GM23338 (cell line): ENCODE measurements at regions not wholly inside any gene's neighbourhood (a gene's known extent, or its start where the extent isn't known, plus 50 kb on each side); places are given as distances from the start of the nearest gene placed in this dataset.

ENCODE experiments used
- ATAC-seq: fragments of 200-7000 bp; cut with Tn5 transposase; 3 replicates; pipeline ENCODE4 v1.9.1; 2020
- DNase-seq: peaks from one replicate; pipeline ENCODE4 v3.0.0-alpha.2; 2015; ENCODE audit warnings: low spot score
- H2AFZ ChIP-seq: fragments of 200-600 bp; sonication (generic); 2 replicates; pipeline ENCODE4 v1.8.0; 2016; ENCODE audit warnings: antibody characterized with exemption, mild to moderate bottlenecking, moderate library complexity
- H3F3A ChIP-seq: fragments of 200-600 bp; sonication (generic); replicated peaks from 2 replicates; pipeline ENCODE4 v1.8.0; 2017; ENCODE audit warnings: antibody characterized with exemption, mixed run types, low read depth
- H3K27ac ChIP-seq: fragments of 200-600 bp; sonication (generic); 2 replicates; pipeline ENCODE4 v1.6.1; 2016; ENCODE audit warnings: low read depth
- H3K27me3 ChIP-seq: fragments of 200-600 bp; sonication (generic); 2 replicates; pipeline ENCODE4 v1.8.0; 2016; ENCODE audit warnings: mild to moderate bottlenecking, mixed run types, moderate library complexity; ENCODE audit not compliant: insufficient read depth
- H3K36me3 ChIP-seq: fragments of 200-600 bp; sonication (generic); 2 replicates; pipeline ENCODE4 v1.8.0; 2016; ENCODE audit warnings: mild to moderate bottlenecking; ENCODE audit not compliant: insufficient read depth
- H3K4me1 ChIP-seq: fragments of 200-600 bp; sonication (generic); 2 replicates; pipeline ENCODE4 v1.8.0; 2016; ENCODE audit warnings: mild to moderate bottlenecking, moderate library complexity; ENCODE audit not compliant: insufficient read depth
- H3K4me2 ChIP-seq: fragments of 200-600 bp; sonication (generic); 2 replicates; pipeline ENCODE4 v1.7.1; 2017; ENCODE audit warnings: mixed run types
- H3K4me3 ChIP-seq: fragments of 200-600 bp; sonication (generic); 2 replicates; pipeline ENCODE4 v1.6.1; 2016; ENCODE audit warnings: mixed run types
- H3K79me2 ChIP-seq: fragments of 200-600 bp; sonication (generic); replicated peaks from 2 replicates; pipeline ENCODE4 v1.8.0; 2017; ENCODE audit warnings: mild to moderate bottlenecking; ENCODE audit not compliant: insufficient read depth
- H3K9me2 ChIP-seq: fragments of 200-600 bp; sonication (generic); 2 replicates; pipeline ENCODE4 v1.8.0; 2017; ENCODE audit not compliant: insufficient read depth
- H4K20me1 ChIP-seq: fragments of 200-600 bp; sonication (generic); replicated peaks from 2 replicates; pipeline ENCODE4 v1.8.0; 2017; ENCODE audit warnings: mild to moderate bottlenecking; ENCODE audit not compliant: insufficient read depth
- H3K27ac Mint-ChIP-seq: 2 replicates; pipeline ENCODE4 v1.8.0; 2020; ENCODE audit warnings: inconsistent platforms, mild to moderate bottlenecking, moderate library complexity, mixed read lengths
- H3K27me3 Mint-ChIP-seq: 3 replicates; pipeline ENCODE4 v1.8.0; 2022; ENCODE audit warnings: low read depth, mild to moderate bottlenecking, moderate library complexity, mixed read lengths, inconsistent platforms; ENCODE audit not compliant: insufficient read depth, poor library complexity
- H3K36me3 Mint-ChIP-seq: 3 replicates; pipeline ENCODE4 v1.8.0; 2021; ENCODE audit warnings: low read depth, mild to moderate bottlenecking, inconsistent platforms, moderate library complexity, mixed read lengths
- H3K4me1 Mint-ChIP-seq: 3 replicates; pipeline ENCODE4 v1.8.0; 2020; ENCODE audit warnings: mild to moderate bottlenecking, inconsistent platforms, mixed read lengths
- H3K4me3 Mint-ChIP-seq: 3 replicates; pipeline ENCODE4 v1.8.0; 2021; ENCODE audit warnings: moderate library complexity, mild to moderate bottlenecking, inconsistent platforms, mixed read lengths
- H3K9me3 Mint-ChIP-seq: 3 replicates; pipeline ENCODE4 v1.8.0; 2020; ENCODE audit warnings: moderate library complexity, mild to moderate bottlenecking, inconsistent platforms, mixed read lengths
- EZH2 ChIP-seq: fragments of 200-600 bp; sonication (generic); IDR thresholded peaks from one replicate; pipeline ENCODE4 v1.8.0; 2017; ENCODE audit warnings: antibody characterized with exemption, mild to moderate bottlenecking, low read depth; ENCODE audit not compliant: unreplicated experiment
- EZH2phosphoT487 ChIP-seq: fragments of 200-600 bp; sonication (generic); IDR thresholded peaks from one replicate; pipeline ENCODE4 v1.8.1; 2018; ENCODE audit warnings: antibody characterized with exemption; ENCODE audit not compliant: unreplicated experiment
- JUNB ChIP-seq: IDR thresholded peaks from one replicate; pipeline ENCODE4 v1.6.1; 2016; ENCODE audit warnings: antibody characterized with exemption; ENCODE audit not compliant: unreplicated experiment
- NANOG ChIP-seq: IDR thresholded peaks from 2 replicates; pipeline ENCODE4 v1.6.1; 2016; ENCODE audit warnings: antibody characterized with exemption, borderline replicate concordance
- POLR2AphosphoS5 ChIP-seq: IDR thresholded peaks from 2 replicates; pipeline ENCODE4 v1.6.1; 2016; ENCODE audit warnings: antibody characterized with exemption, low read depth
- STAT1 ChIP-seq: IDR thresholded peaks from one replicate; pipeline ENCODE4 v1.6.1; 2016; ENCODE audit warnings: antibody characterized with exemption; ENCODE audit not compliant: unreplicated experiment
- ZNF114 ChIP-seq: fragments of 250-450 bp; sonication (Bioruptor Pico); IDR thresholded peaks from 2 replicates; pipeline ENCODE4 v1.5.0; 2020; ENCODE audit warnings: mild to moderate bottlenecking, moderate library complexity
- ZNF331 ChIP-seq: fragments of 250-450 bp; sonication (Bioruptor Pico); IDR thresholded peaks from 2 replicates; pipeline ENCODE4 v1.5.0; 2020; ENCODE audit warnings: low read depth, mild to moderate bottlenecking, moderate library complexity
- ZNF462 ChIP-seq: fragments of 250-450 bp; sonication (Bioruptor Pico); IDR thresholded peaks from 2 replicates; pipeline ENCODE4 v1.5.0; 2020; ENCODE audit warnings: mild to moderate bottlenecking, moderate library complexity
- TF ChIP-seq, protein P1 (sequence below): IDR thresholded peaks from 2 replicates; pipeline ENCODE4 v1.6.1; 2016; ENCODE audit warnings: antibody characterized with exemption
- TF ChIP-seq, protein P2 (sequence below), 2 experiments: fragments of 200-600 bp in 1 of 2; sonication (generic) in 1 of 2; conservative IDR thresholded peaks; 2 replicates each; pipeline versions ENCODE4 v1.5.1 to v1.6.1; 2016 to 2017; ENCODE audit warnings: antibody characterized with exemption in 2 of 2, low read depth in 2 of 2, mild to moderate bottlenecking in 2 of 2, moderate library complexity in 1 of 2

DNA sequence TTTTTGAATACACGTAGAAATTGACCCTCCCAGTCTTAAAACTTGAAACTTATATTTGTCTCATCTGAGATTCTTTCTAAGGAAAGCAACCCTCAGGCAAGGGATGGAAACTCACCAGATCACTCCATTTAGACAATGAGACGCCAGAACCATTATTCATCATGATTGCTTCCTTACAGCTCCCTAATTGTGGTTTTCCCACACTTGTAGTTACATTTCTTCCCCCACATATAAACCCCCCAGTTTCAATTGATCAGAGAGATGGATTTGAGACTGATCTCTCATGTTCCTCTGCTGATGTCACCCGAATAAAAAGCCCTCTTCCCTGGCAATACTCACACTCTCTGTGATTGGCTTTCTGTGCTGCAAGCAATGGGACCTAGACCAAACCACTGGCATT, 197.9 kb upstream of the STARD13 start:
- Histone ChIP-seq H3K27ac (no peak overlapping the region), H3F3A (no peaks in the 10 kb centered on the region), H3K9me2 (peaks cover 3% of the 10 kb centered on the region; the same call in 1 of the 2 replicates), H3K4me1 (peaks cover 3% of the 10 kb centered on the region; the same call in 1 of the 2 replicates), H3K4me3 (no peak overlapping the region), H3K27me3 (no peaks in the 10 kb centered on the region), H2AFZ (no peak overlapping the region), H3K4me2 (no peak overlapping the region), H4K20me1 (no peaks in the 10 kb centered on the region), H3K36me3 (no peaks in the 10 kb centered on the region; the same call in 1 of the 2 replicates), H3K79me2 (no peaks in the 10 kb centered on the region)
- ATAC-seq: no peak
- DNase-seq: no peak
- Mint-ChIP-seq H3K27ac (no peak overlapping the region), H3K4me3 (no peak overlapping the region), H3K36me3 (peaks cover 8% of the 10 kb centered on the region; the same call in 2 of the 3 replicates), H3K27me3 (peaks cover 3% of the 10 kb centered on the region), H3K4me1 (peaks cover 2% of the 10 kb centered on the region), H3K9me3 (peaks cover 12% of the 10 kb centered on the region)
- TF ChIP-seq POLR2AphosphoS5 (no peak), ZNF114 (CRISPR knock-in tag) (no peak), NANOG (no peak), ZNF462 (no peak), EZH2 (no peak), EZH2phosphoT487 (no peak), STAT1 (no peak), JUNB (no peak), ZNF331 (no peak)
- TF ChIP-seq, protein P1, sequence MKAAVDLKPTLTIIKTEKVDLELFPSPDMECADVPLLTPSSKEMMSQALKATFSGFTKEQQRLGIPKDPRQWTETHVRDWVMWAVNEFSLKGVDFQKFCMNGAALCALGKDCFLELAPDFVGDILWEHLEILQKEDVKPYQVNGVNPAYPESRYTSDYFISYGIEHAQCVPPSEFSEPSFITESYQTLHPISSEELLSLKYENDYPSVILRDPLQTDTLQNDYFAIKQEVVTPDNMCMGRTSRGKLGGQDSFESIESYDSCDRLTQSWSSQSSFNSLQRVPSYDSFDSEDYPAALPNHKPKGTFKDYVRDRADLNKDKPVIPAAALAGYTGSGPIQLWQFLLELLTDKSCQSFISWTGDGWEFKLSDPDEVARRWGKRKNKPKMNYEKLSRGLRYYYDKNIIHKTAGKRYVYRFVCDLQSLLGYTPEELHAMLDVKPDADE: no peak
- TF ChIP-seq, protein P2, sequence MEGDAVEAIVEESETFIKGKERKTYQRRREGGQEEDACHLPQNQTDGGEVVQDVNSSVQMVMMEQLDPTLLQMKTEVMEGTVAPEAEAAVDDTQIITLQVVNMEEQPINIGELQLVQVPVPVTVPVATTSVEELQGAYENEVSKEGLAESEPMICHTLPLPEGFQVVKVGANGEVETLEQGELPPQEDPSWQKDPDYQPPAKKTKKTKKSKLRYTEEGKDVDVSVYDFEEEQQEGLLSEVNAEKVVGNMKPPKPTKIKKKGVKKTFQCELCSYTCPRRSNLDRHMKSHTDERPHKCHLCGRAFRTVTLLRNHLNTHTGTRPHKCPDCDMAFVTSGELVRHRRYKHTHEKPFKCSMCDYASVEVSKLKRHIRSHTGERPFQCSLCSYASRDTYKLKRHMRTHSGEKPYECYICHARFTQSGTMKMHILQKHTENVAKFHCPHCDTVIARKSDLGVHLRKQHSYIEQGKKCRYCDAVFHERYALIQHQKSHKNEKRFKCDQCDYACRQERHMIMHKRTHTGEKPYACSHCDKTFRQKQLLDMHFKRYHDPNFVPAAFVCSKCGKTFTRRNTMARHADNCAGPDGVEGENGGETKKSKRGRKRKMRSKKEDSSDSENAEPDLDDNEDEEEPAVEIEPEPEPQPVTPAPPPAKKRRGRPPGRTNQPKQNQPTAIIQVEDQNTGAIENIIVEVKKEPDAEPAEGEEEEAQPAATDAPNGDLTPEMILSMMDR (conservative IDR thresholded peaks at IDR 0.05; ENCODE audit: low read depth in 2 of 2): no peak
